ENCODE measurements at regions not wholly inside any gene's neighbourhood (a gene's known extent, or its start where the extent isn't known, plus 50 kb on each side); places are given as distances from the start of the nearest gene placed in this dataset.

GRCh38 chr11:41926339-41926738 lies 466.9 kb upstream of the LRRC4C start:
- TF ChIP-seq, protein P1, sequence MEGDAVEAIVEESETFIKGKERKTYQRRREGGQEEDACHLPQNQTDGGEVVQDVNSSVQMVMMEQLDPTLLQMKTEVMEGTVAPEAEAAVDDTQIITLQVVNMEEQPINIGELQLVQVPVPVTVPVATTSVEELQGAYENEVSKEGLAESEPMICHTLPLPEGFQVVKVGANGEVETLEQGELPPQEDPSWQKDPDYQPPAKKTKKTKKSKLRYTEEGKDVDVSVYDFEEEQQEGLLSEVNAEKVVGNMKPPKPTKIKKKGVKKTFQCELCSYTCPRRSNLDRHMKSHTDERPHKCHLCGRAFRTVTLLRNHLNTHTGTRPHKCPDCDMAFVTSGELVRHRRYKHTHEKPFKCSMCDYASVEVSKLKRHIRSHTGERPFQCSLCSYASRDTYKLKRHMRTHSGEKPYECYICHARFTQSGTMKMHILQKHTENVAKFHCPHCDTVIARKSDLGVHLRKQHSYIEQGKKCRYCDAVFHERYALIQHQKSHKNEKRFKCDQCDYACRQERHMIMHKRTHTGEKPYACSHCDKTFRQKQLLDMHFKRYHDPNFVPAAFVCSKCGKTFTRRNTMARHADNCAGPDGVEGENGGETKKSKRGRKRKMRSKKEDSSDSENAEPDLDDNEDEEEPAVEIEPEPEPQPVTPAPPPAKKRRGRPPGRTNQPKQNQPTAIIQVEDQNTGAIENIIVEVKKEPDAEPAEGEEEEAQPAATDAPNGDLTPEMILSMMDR (IDR thresholded peaks at IDR 0.05; ENCODE audit: low read depth, low read length): no peak
- no peak for TF ChIP-seq EZH2phosphoT487 (IDR thresholded peaks at IDR 0.05; ENCODE audit: low read depth)

Data from OCI-LY3 (cell line).